Muscle of leg (tissue), 3 donors: ENCODE measurements at regions not wholly inside any gene's neighbourhood (a gene's known extent, or its start where the extent isn't known, plus 50 kb on each side); places are given as distances from the start of the nearest gene placed in this dataset.
A peak's percentile ranks its signal among the peaks of the same experiment; 100 is the strongest.

Experiments used
- DNase-seq: peaks from one replicate; pipeline ENCODE4 v3.0.0; 2013
- H3K27ac ChIP-seq: one replicate; pipeline ENCODE4 v1.5.1; 2013; ENCODE audit warnings: mild to moderate bottlenecking, low read length, control low read depth
- H3K27me3 ChIP-seq: one replicate; pipeline ENCODE4 v1.6.1; 2013; ENCODE audit warnings: low read length; ENCODE audit not compliant: control insufficient read depth, insufficient read depth
- H3K36me3 ChIP-seq: one replicate; pipeline ENCODE4 v1.6.1; 2013; ENCODE audit warnings: low read length; ENCODE audit not compliant: control insufficient read depth, insufficient read depth
- H3K4me1 ChIP-seq: one replicate; pipeline ENCODE4 v1.6.1; 2013; ENCODE audit warnings: low read length; ENCODE audit not compliant: control insufficient read depth, insufficient read depth
- H3K4me3 ChIP-seq: one replicate; pipeline ENCODE4 v1.5.1; 2013; ENCODE audit warnings: low read length, control low read depth
- H3K9me3 ChIP-seq: replicated peaks from 2 replicates; pipeline ENCODE4 v1.6.1; 2013; ENCODE audit warnings: low read depth, low read length; ENCODE audit not compliant: control insufficient read depth
- WGBS: methylation state at CpG from one replicate; pipeline ENCODE4 v1.1.5; 2013; ENCODE audit warnings: missing lambda C conversion rate; ENCODE audit not compliant: insufficient coverage; 5-methylcytosine and 5-hydroxymethylcytosine counted together

DNA sequence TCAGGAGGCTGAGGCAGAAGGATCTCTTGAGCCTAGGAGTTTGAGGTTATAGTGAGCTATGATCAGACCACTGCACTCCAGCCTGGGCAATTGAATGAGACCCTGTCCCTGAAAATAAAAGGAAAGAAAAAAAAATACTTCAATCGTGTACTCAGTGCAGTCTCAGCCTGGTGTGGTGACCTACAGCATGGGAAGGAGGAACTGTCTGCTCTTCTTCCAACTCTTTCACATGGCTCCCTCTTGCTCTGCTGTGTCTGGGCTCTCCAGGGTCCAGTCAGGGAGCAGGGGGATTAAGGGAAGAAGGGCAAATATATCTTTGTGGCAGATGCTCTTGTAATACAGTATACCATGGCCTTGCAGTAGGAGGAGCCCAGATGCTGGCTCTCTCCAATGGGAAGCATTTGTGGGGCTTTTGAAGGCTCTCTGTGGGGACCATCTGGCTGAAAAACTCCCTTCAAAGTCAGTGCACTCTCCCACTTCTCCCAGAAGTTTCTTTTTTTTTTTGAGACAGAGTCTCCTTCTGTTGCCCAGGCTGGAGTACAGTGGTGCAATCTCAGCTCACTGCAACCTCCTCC lies 76.6 kb upstream of the TMPO start:
- Histone ChIP-seq H3K9me3 (no peaks in the 10 kb centered on the region), H3K4me1 (peaks cover 6% of the 10 kb centered on the region), H3K4me3 (no peak overlapping the region), H3K27me3 (no peaks in the 10 kb centered on the region), H3K27ac (peak overlapping the region; percentile 13), H3K36me3 (no peaks in the 10 kb centered on the region)
- WGBS, result no CpG with 5 or more reads among the region's 1 CpG
- DNase-seq, result no peak

DNA sequence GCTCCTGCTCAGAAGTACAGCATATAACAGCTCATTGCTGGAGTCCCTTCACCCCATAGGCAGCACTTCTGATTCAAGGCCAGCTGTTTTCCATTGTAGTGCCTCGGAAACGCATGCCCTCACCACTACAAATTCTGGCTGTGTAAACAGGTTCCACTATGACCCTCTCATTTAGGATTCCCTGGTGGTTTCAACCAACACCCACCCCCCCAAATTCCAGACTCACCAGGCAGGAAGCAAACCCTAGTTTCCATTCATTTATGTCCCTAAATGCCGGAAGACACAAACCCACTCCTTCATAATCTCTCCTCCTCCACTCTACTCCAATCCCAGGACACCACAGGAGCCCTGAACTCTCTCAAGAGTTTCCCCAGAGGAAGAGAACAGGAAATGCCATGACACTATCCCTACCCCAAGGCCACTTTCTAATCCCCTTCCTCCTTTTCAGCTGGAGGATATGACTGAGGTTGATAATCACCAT lies 75.9 kb upstream of the TMPO start:
- H3K27ac ChIP-seq, result peak overlapping the region; percentile 78

DNA sequence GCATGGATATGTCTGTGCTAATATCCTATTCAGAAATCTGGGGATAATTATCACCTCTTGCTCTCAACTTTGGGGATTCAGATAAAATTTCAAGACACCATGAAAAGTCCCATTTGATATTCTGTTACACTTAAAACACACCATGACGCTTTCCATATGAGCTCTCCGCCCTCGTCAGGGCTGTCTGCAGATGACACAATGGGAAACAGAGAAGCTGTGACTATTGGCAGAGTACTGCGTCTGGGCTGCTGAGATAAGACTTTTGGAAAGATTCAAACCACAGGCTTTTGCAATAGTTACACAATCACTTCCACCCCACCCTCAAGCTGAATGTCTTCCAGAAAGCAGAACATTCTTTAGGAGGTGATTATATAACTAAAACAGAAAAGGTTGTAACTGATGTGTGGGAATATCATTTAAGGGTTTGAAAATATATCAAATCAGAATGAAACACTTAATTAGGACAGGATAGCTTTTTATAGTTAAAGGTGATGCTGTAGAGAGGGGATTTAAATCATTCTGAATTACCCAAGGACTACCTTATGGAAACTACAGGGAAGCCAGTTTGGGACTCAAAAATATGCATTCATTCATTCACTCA lies 75.3 kb upstream of the TMPO start:
- Histone ChIP-seq H3K36me3 (no peaks in the 10 kb centered on the region), H3K4me1 (peaks cover 6% of the 10 kb centered on the region), H3K4me3 (no peak overlapping the region), H3K27ac (peak overlapping the region; percentile 78), H3K27me3 (no peaks in the 10 kb centered on the region), H3K9me3 (no peaks in the 10 kb centered on the region)
- peak; percentile 94 for DNase-seq
- no CpG with 5 or more reads among the region's 4 CpGs for WGBS

More for the DNA sequence above, 75.9 kb upstream of the TMPO start:
- Histone ChIP-seq H3K9me3 (no peaks in the 10 kb centered on the region), H3K4me1 (peaks cover 6% of the 10 kb centered on the region), H3K36me3 (no peaks in the 10 kb centered on the region), H3K27me3 (no peaks in the 10 kb centered on the region), H3K4me3 (no peak overlapping the region)
- 22% methylated on average over 3 of the region's 3 CpGs for WGBS
- peak; percentile 67 for DNase-seq

DNA sequence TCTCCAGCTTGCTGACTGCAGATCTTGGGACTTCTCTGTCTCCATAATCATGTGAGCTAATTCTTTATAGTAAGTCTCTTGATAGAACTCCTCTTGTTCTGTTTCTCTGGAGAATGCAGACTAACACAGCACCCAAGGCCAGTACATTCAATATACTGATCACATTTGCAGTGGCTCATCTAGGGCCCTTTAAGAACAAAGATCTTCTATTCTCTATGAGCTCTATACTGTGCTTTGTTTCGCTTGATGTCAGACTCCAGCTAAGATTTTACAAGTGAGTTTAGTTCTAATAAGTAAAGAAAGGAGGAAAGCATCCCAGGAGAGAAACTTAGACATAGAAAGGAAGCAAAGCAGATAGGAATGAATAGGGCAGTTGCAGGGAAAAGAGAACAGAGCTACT lies 69.3 kb upstream of the TMPO start:
- no peak overlapping the region for H3K27ac ChIP-seq
- H3K27me3 ChIP-seq, result no peaks in the 10 kb centered on the region
- H3K4me3 ChIP-seq, result no peak overlapping the region
- H3K9me3 ChIP-seq, result no peaks in the 10 kb centered on the region
- 57% methylated on average over 1 of the region's 1 CpG for WGBS
- DNase-seq, result no peak
- H3K36me3 ChIP-seq, result no peaks in the 10 kb centered on the region
- no peaks in the 10 kb centered on the region for H3K4me1 ChIP-seq

DNA sequence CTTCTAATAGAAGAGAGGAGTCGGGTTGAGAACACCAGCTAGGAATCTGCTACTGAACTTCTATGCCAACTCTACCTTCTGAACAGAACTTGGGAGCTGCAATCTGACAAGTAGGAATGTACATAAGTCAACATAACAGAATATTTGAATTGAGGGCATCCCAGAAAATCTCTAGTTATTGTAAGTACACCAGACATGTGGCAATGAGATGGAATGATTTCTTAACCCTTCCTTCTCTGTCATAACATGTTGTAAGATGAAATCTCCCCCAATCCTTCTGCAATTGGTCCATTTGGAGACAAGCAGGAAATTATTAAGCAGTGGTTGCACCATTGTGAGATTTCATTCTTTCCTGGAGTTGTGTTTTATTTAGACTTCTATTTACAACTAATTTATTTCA lies 68.7 kb upstream of the TMPO start:
- no peak for DNase-seq
- Histone ChIP-seq H3K9me3 (no peaks in the 10 kb centered on the region), H3K27me3 (no peaks in the 10 kb centered on the region), H3K27ac (no peak overlapping the region), H3K36me3 (no peaks in the 10 kb centered on the region), H3K4me1 (no peaks in the 10 kb centered on the region), H3K4me3 (no peak overlapping the region)
- no CpG with 5 or more reads among the region's 1 CpG for WGBS

DNA sequence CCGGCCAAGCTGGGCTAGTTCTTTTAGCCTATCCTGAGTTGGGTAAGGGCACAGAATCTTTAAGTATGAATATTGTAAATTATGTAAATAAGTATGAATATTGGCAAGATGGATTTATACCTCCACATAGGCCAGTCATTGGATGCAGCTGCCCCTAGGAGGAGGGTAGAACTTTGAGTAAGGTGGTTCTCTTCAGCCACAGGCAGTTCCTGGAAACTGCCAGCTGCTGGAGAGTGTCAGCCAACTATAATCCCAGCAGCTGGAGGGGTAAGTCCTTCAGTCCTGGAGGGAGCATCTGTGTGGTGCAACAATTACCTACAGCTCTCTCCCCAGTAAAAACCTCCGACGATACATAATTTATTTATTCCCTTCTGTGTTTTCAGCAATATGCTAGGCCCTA lies 65.8 kb upstream of the TMPO start:
- DNase-seq, result peak; percentile 56
- Histone ChIP-seq H3K27me3 (no peaks in the 10 kb centered on the region), H3K9me3 (no peaks in the 10 kb centered on the region), H3K4me3 (no peak overlapping the region), H3K4me1 (no peaks in the 10 kb centered on the region), H3K27ac (no peak overlapping the region), H3K36me3 (no peaks in the 10 kb centered on the region)
- 100% methylated on average over 1 of the region's 3 CpGs for WGBS

DNA sequence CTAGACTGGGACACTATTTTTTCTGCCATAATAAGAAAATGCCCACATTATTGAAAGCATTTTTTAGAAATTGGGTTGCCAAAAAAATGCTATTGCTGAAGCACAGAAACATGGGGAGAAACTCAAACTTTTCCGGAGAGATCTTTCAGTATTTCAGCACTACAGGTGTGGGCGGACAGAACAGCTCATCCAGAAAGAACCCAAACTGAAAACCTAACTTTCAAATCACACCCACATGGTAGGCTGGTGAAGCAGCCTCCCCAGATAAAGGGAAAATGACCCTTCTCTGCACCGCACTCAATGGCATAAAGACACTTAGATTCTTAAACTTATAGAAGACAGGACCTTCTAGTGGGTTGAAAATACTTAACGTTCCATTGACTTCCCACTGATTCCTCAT lies 62.3 kb upstream of the TMPO start:
- peaks cover 4% of the 10 kb centered on the region for H3K4me1 ChIP-seq

DNA sequence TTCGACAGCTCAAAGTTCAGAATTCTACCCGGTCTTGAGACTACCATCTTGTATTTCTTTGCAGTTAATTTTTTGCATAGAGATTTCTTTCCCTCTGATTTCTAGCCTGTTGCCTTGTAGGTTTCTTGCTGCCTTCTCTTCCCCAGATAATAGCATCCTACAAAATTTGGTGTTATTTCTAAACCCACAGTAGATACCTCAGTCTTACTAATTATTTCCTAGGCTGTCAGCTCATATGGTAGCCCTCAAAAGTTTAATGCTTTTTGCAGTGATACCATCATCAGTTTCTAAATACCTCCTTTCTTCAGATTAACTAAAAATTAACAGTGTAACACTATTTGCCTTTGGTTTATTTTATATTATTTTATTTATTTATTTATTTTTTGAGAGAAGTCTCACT lies 61.9 kb upstream of the TMPO start:
- no CpG with 5 or more reads among the region's 2 CpGs for WGBS
- peaks cover 4% of the 10 kb centered on the region for H3K4me1 ChIP-seq
- no peak for DNase-seq

More for the DNA sequence above, 62.3 kb upstream of the TMPO start:
- H3K27ac ChIP-seq, result no peak overlapping the region
- no peaks in the 10 kb centered on the region for H3K27me3 ChIP-seq
- DNase-seq, result no peak
- peaks cover 3% of the 10 kb centered on the region for H3K9me3 ChIP-seq
- no peaks in the 10 kb centered on the region for H3K36me3 ChIP-seq
- WGBS, result 100% methylated on average over 2 of the region's 4 CpGs
- no peak overlapping the region for H3K4me3 ChIP-seq

DNA sequence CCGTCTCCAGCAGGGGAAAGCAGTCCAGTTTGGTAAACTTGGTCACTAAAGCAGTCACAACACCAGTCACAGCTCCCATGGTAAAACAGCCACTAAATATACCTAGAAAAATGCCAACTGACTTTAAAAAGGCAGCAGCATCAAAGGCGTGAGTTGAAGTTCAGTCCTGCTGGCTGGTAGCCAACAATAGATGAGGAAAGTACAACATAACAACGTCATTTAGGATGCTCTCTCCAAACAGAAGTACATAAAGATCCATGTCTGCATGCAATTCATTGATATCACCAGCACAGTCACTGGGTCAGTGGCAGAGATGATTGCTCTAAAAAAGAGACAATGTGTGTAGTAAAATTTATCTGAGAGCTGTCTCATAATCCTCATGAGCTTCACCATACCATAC lies 59.3 kb upstream of the TMPO start:
- Histone ChIP-seq H3K36me3 (no peaks in the 10 kb centered on the region), H3K4me3 (no peak overlapping the region), H3K9me3 (peaks cover 3% of the 10 kb centered on the region), H3K27ac (no peak overlapping the region), H3K27me3 (no peaks in the 10 kb centered on the region), H3K4me1 (peaks cover 4% of the 10 kb centered on the region)
- DNase-seq, result no peak
- 94% methylated on average over 2 of the region's 3 CpGs for WGBS

More for the DNA sequence above, 61.9 kb upstream of the TMPO start:
- Histone ChIP-seq H3K36me3 (no peaks in the 10 kb centered on the region), H3K27ac (no peak overlapping the region), H3K9me3 (peaks cover 3% of the 10 kb centered on the region), H3K27me3 (no peaks in the 10 kb centered on the region), H3K4me3 (no peak overlapping the region)

DNA sequence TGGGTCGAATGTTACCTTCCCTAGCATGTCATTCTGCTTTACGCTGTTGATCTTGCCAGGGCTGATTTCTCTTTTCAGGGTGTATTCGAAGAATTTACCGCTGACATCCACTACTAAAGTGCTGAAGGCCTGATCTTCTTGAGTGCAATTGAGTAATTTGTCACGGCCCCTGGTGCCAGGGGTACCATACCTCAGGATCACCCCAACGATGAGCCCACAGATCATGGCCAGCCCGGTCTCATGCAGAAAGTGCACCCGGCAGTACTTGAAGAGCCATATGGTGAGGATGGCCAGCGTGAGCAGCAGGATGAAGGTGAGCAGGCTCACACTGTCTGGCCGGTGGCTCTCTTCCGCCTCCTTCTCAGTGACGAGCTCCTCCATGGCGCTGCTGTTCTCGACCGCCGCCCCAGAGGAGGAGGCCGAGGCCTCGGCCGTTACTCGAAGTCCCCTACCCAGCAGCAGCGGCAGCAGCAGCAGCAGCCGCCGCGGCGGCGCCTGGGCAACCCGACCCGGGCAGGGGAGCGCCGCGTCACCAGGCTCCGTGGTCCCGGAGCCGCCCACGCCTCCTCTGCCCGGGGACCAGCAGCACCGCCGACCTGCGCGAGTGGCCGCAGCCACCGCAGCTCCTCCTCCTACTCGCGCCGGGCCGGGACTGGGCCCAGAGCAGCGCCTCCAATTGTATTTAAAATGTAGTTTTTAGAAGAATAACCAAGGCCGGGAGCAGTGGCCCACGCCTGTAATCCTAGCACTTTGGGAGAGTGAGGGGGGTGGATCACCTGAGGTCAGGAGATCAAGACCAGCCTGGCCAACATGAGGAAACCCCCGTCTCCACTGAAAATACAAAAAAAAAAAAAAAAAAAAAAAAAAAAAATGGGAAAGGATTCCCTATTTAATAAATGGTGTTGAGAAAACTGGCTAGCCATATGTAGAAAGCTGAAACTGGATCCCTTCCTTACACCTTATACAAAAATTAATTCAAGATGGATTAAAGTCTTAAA lies 58.5 kb upstream of the TMPO start:
- Histone ChIP-seq H3K9me3 (peaks cover 3% of the 10 kb centered on the region), H3K4me3 (peak overlapping the region; percentile 43), H3K27me3 (no peaks in the 10 kb centered on the region), H3K27ac (no peak overlapping the region), H3K4me1 (peaks cover 4% of the 10 kb centered on the region), H3K36me3 (no peaks in the 10 kb centered on the region)
- DNase-seq, result peak; percentile 57
- 15% methylated on average over 34 of the region's 50 CpGs for WGBS
